Heart left ventricle (tissue), 16 donors: ENCODE measurements at regions not wholly inside any gene's neighbourhood (a gene's known extent, or its start where the extent isn't known, plus 50 kb on each side); places are given as distances from the start of the nearest gene placed in this dataset.

ENCODE experiments used
- ATAC-seq, 4 donors: fragments of 200-7000 bp; cut with Tn5 transposase; one replicate each; pipeline ENCODE4 v1.9.1; 2020 to 2022; ENCODE audit warnings: moderate library complexity in 4 of 4, mild to moderate bottlenecking in 3 of 4, moderate number of reproducible peaks in 1 of 4
- DNase-seq, 5 donors: peaks; one replicate each; pipeline ENCODE4 v3.0.0-alpha.2; 2020
- H3K27ac ChIP-seq, 12 donors: fragments of 200-600 bp; sonication (generic) in 4 of 12; one replicate each; pipeline versions ENCODE4 v1.5.0 to v1.8.0; 2016 to 2022; ENCODE audit warnings: mild to moderate bottlenecking in 2 of 12
- H3K27me3 ChIP-seq, 9 donors: fragments of 200-600 bp; sonication (generic) in 2 of 9; one replicate each; pipeline versions ENCODE4 v1.5.1 to v1.8.0; 2016 to 2022; ENCODE audit warnings: mild to moderate bottlenecking in 3 of 9
- H3K36me3 ChIP-seq, 9 donors: fragments of 200-600 bp; sonication (generic) in 2 of 9; one replicate each; pipeline versions ENCODE4 v1.5.0 to v1.8.0; 2018 to 2022; ENCODE audit warnings: mild to moderate bottlenecking in 2 of 9
- H3K4me1 ChIP-seq, 12 donors: fragments of 200-600 bp; sonication (generic) in 4 of 12; one replicate each; pipeline versions ENCODE4 v1.5.0 to v1.8.0; 2016 to 2022; ENCODE audit warnings: mild to moderate bottlenecking in 3 of 12
- H3K4me3 ChIP-seq, 12 donors: fragments of 200-600 bp; sonication (generic) in 4 of 12; one replicate each; pipeline versions ENCODE4 v1.5.0 to v1.8.0; 2017 to 2022; ENCODE audit warnings: mild to moderate bottlenecking in 9 of 12, moderate library complexity in 4 of 12
- H3K9me3 ChIP-seq, 12 donors: fragments of 200-600 bp; sonication (generic) in 4 of 12; one replicate each; pipeline versions ENCODE4 v1.5.0 to v1.8.0; 2016 to 2022; ENCODE audit warnings: mild to moderate bottlenecking in 1 of 12
- CTCF ChIP-seq, 12 donors: fragments of 200-600 bp; sonication (generic) in 4 of 12; IDR thresholded peaks; one replicate each; pipeline versions ENCODE4 v1.5.0 to v1.8.0; 2018 to 2022; ENCODE audit warnings: antibody characterized with exemption in 12 of 12, mild to moderate bottlenecking in 5 of 12
- POLR2A ChIP-seq, 2 donors: fragments of 450-650 bp; IDR thresholded peaks; one replicate each; pipeline ENCODE4 v1.6.1; 2017; ENCODE audit warnings: antibody characterized with exemption in 2 of 2, mild to moderate bottlenecking in 2 of 2, moderate library complexity in 2 of 2
- whole genome bisulfite sequencing, 4 donors: extraction: QIAGEN DNeasy Blood & Tissue Kit in 2 of 4; methylation state at CpG; one replicate each; pipeline versions ENCODE4 v1.1.5 to v1.1.7; 2013 to 2018; 5-methylcytosine and 5-hydroxymethylcytosine counted together
- intact Hi-C, 10 donors: fragments of 100-400 bp; cut with DNase I; formaldehyde crosslinking; loops; one replicate each; pipeline versions ENCODE4 v1.11.1 to v1.14.2; 2022
- donor health status: ischemic (EF 13 %, LVEDD 7.1; RV severe dilation, severe dysfunction).
- donor health status: healthy with polysubstance abuse.
- donor health status: DM: no; HTN: yes; CAD: no.
- donor health status: DM: no; HTN: no; CAD: no.
- donor health status: ischemic (EF 25% LVEDD 6.9; RV normal size, moderate dysfunction).
- donor health status: ischemic (EF 25% LVEDD 5.7; RV mildly dilated, moderate dysfunction).
- donor health status: healthy.
- donor health status: DM: yes; HTN: yes; CAD: no.
- donor health status: ischemic (EF 35%, LVEDD 5.7; RV mildly dilated, moderate dysfunction).
- donor health status: nonischemic (EF 11% LVEDD 7.7; RV severe dilation, severe dysfunction).
- donor health status: DM: yes; HTN: yes; CAD: no.
- donor health status: PGD.
- donor health status: ischemic (EF 29% LVEDD 5.4; RV normal size, mild dysfunction).
- donor health status: nonischemic (EF 23%, LVEDD 6.1; RV moderate dilation, normal function).

GRCh38 chr2:15793978-15794377 is 146.4 kb upstream of the MYCN start:
- intact Hi-C loops: no loop called here
- no peak for ATAC-seq
- TF ChIP-seq POLR2A (IDR thresholded peaks at IDR 0.05): no peak
- TF ChIP-seq CTCF (IDR thresholded peaks at IDR 0.05): no peak

GRCh38 chr2:15794608-15795134 is 145.7 kb upstream of the MYCN start:
- ATAC-seq (no peak), DNase-seq (no peak)
- WGBS, 4 donors: 82 to 88% (median 85%) methylated on average over 5 of the region's 5 CpGs
- Histone ChIP-seq H3K9me3 (no peaks in the 10 kb centered on the region), H3K27me3 (peaks cover 0 to 9% (median 0%) of the 10 kb centered on the region in 9 donors), H3K4me1 (peaks cover 0 to 18% (median 9%) of the 10 kb centered on the region in 12 donors), H3K4me3 (no peak overlapping the region), H3K27ac (no peak overlapping the region), H3K36me3 (no peaks in the 10 kb centered on the region)
- TF ChIP-seq CTCF (IDR thresholded peaks at IDR 0.05) (no peak), POLR2A (IDR thresholded peaks at IDR 0.05) (no peak)
- intact Hi-C loops: no loop called here

More at GRCh38 chr2:15793978-15794377, 146.4 kb upstream of the MYCN start:
- no peak overlapping the region for H3K27ac ChIP-seq
- H3K4me3 ChIP-seq: no peak overlapping the region
- H3K36me3 ChIP-seq: no peaks in the 10 kb centered on the region
- no peak for DNase-seq
- WGBS, 4 donors: 92 to 96% (median 94%) methylated on average over 9 of the region's 9 CpGs
- H3K9me3 ChIP-seq: no peaks in the 10 kb centered on the region
- H3K27me3 ChIP-seq: peaks cover 0 to 9% (median 0%) of the 10 kb centered on the region in 9 donors
- H3K4me1 ChIP-seq: peaks cover 0 to 13% (median 6%) of the 10 kb centered on the region in 12 donors

- ATAC-seq (peak in 3 of 4 donors; percentile 6 to 69 (median 52)), DNase-seq (peak in 3 of 5 donors; percentile 36 to 58 (median 38))
- TF ChIP-seq POLR2A (IDR thresholded peaks at IDR 0.05) (no peak), CTCF (IDR thresholded peaks at IDR 0.05) (no peak)
- no peaks in the 10 kb centered on the region for H3K9me3 ChIP-seq
- peaks cover 0 to 9% (median 0%) of the 10 kb centered on the region in 9 donors for H3K27me3 ChIP-seq
- 39 to 54% (median 50%) methylated on average over 10 of the region's 10 CpGs for WGBS, 4 donors
- H3K27ac ChIP-seq: no peak overlapping the region
- intact Hi-C loops: no loop called here
- no peak overlapping the region for H3K4me3 ChIP-seq
- no peaks in the 10 kb centered on the region for H3K36me3 ChIP-seq
- H3K4me1 ChIP-seq: peaks cover 0 to 18% (median 9%) of the 10 kb centered on the region in 12 donors
Observed at GRCh38 chr2:15795426-15795825, 144.9 kb upstream of the MYCN start.

GRCh38 chr2:15796167-15796942 is 144.0 kb upstream of the MYCN start:
- 89 to 93% (median 91%) methylated on average over 9 of the region's 9 CpGs for WGBS, 4 donors
- H3K27ac ChIP-seq: no peak overlapping the region
- no peaks in the 10 kb centered on the region for H3K9me3 ChIP-seq
- DNase-seq (no peak), ATAC-seq (no peak)
- H3K4me1 ChIP-seq: peaks cover 0 to 18% (median 9%) of the 10 kb centered on the region in 12 donors
- H3K27me3 ChIP-seq: peaks cover 0 to 12% (median 0%) of the 10 kb centered on the region in 9 donors
- H3K4me3 ChIP-seq: no peak overlapping the region
- H3K36me3 ChIP-seq: no peaks in the 10 kb centered on the region
- TF ChIP-seq CTCF (IDR thresholded peaks at IDR 0.05): no peak
- no peak for TF ChIP-seq POLR2A (IDR thresholded peaks at IDR 0.05)
- intact Hi-C loops: no loop called here
